Panc1 (cell line): ENCODE measurements at regions not wholly inside any gene's neighbourhood (a gene's known extent, or its start where the extent isn't known, plus 50 kb on each side); places are given as distances from the start of the nearest gene placed in this dataset.

Source experiments
- TF ChIP-seq, protein P1 (sequence below): fragments of 450-650 bp; IDR thresholded peaks from 2 replicates; pipeline ENCODE4 v1.5.1; 2017; ENCODE audit warnings: mild to moderate bottlenecking
- TF ChIP-seq, protein P2 (sequence below), 2 experiments: IDR thresholded peaks; 2 replicates each; pipeline ENCODE4 v1.6.1; 2011 to 2012; ENCODE audit warnings: low read depth in 2 of 2, control low read depth in 1 of 2, low read length in 1 of 2, mild to moderate bottlenecking in 1 of 2, moderate library complexity in 1 of 2; ENCODE audit not compliant: insufficient read depth in 1 of 2

DNA sequence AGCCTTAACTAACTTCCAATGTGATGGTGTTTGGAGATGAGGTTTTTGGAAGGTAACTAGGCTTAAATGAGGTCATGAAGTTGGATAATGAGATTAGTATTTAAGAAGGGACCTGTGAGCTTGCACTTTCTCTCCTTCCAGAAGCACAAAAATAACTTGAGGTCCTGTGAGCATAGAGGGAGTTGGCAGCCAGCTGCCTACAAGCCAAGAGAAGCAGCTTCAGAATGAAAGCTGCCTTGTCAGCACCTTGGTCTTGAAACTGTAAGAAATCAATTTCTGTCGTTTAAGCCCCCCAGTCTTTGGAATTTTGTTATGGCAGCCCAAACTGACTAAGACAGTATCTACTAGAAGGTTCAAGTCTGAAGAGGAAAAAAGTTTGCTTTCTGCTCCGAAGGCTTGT, 280.2 kb upstream of the GALNTL6 start:
- TF ChIP-seq, protein P1, sequence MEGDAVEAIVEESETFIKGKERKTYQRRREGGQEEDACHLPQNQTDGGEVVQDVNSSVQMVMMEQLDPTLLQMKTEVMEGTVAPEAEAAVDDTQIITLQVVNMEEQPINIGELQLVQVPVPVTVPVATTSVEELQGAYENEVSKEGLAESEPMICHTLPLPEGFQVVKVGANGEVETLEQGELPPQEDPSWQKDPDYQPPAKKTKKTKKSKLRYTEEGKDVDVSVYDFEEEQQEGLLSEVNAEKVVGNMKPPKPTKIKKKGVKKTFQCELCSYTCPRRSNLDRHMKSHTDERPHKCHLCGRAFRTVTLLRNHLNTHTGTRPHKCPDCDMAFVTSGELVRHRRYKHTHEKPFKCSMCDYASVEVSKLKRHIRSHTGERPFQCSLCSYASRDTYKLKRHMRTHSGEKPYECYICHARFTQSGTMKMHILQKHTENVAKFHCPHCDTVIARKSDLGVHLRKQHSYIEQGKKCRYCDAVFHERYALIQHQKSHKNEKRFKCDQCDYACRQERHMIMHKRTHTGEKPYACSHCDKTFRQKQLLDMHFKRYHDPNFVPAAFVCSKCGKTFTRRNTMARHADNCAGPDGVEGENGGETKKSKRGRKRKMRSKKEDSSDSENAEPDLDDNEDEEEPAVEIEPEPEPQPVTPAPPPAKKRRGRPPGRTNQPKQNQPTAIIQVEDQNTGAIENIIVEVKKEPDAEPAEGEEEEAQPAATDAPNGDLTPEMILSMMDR = no peak
- TF ChIP-seq, protein P2, sequence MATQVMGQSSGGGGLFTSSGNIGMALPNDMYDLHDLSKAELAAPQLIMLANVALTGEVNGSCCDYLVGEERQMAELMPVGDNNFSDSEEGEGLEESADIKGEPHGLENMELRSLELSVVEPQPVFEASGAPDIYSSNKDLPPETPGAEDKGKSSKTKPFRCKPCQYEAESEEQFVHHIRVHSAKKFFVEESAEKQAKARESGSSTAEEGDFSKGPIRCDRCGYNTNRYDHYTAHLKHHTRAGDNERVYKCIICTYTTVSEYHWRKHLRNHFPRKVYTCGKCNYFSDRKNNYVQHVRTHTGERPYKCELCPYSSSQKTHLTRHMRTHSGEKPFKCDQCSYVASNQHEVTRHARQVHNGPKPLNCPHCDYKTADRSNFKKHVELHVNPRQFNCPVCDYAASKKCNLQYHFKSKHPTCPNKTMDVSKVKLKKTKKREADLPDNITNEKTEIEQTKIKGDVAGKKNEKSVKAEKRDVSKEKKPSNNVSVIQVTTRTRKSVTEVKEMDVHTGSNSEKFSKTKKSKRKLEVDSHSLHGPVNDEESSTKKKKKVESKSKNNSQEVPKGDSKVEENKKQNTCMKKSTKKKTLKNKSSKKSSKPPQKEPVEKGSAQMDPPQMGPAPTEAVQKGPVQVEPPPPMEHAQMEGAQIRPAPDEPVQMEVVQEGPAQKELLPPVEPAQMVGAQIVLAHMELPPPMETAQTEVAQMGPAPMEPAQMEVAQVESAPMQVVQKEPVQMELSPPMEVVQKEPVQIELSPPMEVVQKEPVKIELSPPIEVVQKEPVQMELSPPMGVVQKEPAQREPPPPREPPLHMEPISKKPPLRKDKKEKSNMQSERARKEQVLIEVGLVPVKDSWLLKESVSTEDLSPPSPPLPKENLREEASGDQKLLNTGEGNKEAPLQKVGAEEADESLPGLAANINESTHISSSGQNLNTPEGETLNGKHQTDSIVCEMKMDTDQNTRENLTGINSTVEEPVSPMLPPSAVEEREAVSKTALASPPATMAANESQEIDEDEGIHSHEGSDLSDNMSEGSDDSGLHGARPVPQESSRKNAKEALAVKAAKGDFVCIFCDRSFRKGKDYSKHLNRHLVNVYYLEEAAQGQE (IDR thresholded peaks at IDR 0.05; ENCODE audit: insufficient read depth in 1 of 2, low read depth in 2 of 2, low read length in 1 of 2) = no peak
